GM12875 (cell line): ENCODE measurements at regions not wholly inside any gene's neighbourhood (a gene's known extent, or its start where the extent isn't known, plus 50 kb on each side); places are given as distances from the start of the nearest gene placed in this dataset.

Experiments
- H3K4me3 ChIP-seq: one replicate; pipeline ENCODE4 v1.5.1; 2011; ENCODE audit warnings: low read depth, low read length, control low read depth
- CTCF ChIP-seq: IDR thresholded peaks from 2 replicates; pipeline ENCODE4 v1.5.1; 2011; ENCODE audit warnings: low read depth, mild to moderate bottlenecking, control low read depth, inconsistent platforms, low read length, moderate library complexity, borderline replicate concordance; ENCODE audit not compliant: insufficient read depth

- no peak for TF ChIP-seq CTCF
- H3K4me3 ChIP-seq: no peak overlapping the region
These were observed 431.0 kb upstream of the ATP10A start for GRCh38 chr15:26294059-26294689.

DNA sequence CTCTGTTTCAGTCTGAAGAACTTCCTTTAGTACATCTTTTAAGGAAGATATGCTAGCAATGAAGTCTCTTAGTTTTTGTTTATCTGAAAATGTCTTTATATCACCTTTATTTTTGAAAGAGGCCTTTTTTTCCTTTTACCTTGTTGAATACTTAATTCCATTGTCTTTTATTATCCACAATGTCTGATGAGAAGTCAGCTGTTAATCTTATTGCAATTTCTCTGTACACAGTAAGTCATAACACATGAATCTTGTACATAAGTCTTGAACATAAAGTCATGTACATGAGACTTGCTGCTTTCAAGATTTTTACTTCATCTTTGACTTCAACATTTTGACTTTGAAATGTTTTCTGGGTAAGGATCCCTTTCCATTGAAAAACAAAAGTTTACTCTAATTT lies 424.3 kb upstream of the ATP10A start:
- no peak overlapping the region for H3K4me3 ChIP-seq
- no peak for TF ChIP-seq CTCF

GRCh38 chr15:26280281-26280680 lies 417.2 kb upstream of the ATP10A start:
- H3K4me3 ChIP-seq: no peak overlapping the region
- no peak for TF ChIP-seq CTCF

DNA sequence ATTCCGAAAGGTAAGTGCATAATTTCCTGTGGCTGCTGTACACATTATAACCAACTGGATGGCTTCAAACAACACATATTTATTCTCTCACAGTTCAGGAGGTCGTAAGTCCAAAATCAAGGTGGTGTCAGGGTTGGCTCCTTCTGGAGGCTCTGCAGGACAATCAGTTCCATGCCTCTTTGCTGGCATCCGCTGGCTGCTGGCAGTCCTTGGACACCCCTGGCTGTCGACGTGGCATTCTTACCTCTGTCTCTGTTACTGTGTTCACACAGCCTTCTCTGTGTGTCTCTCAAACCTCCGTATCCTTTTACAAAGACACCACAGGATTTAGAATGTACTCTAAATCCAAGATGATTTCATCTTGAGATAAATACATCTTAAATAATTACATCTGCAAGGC lies 398.8 kb upstream of the ATP10A start:
- TF ChIP-seq CTCF: no peak
- H3K4me3 ChIP-seq: no peak overlapping the region

- no peak overlapping the region for H3K4me3 ChIP-seq
- no peak for TF ChIP-seq CTCF
These were observed 398.3 kb upstream of the ATP10A start for GRCh38 chr15:26261413-26261812.

DNA sequence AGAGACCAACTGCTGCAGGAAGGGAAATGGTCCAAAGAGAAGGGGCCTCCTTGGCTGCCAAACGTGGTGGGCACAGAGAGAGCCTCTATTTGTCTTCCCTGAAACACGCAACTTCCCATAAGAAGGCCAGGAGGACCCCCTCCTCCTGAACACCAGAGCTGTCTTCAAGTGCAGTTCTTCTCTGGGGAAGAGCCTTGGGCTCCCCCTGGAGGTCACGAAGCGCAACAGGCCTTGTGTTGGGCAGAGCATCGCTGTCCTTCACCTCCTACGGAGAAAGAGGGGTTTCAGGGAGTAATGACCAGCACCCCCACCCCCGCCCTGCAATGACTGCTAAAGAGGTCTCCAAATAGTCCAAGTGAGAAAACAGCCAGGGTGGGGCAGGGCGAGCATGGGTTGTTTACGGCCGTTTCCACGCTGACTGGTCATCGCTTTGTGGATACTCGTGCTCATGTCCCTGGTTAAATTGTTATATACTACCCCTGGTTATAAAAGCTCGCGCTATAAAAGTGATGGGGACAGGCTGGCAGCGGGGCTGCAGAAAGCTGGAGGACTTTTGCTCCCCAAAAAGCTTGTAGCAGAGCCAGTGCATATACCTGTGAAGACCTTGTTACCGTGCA lies 397.5 kb upstream of the ATP10A start:
- no peak overlapping the region for H3K4me3 ChIP-seq

More for the DNA sequence above, 397.5 kb upstream of the ATP10A start:
- peak; percentile 60 for TF ChIP-seq CTCF
